HEK293T (cell line): ENCODE measurements at regions not wholly inside any gene's neighbourhood (a gene's known extent, or its start where the extent isn't known, plus 50 kb on each side); places are given as distances from the start of the nearest gene placed in this dataset.
A peak's percentile ranks its signal among the peaks of the same experiment; 100 is the strongest.

Source experiments
- CTCF ChIA-PET: fragments of 350-600 bp; formaldehyde crosslinking; extraction: SDS; loops from one replicate; lab custom pipeline; 2021; ENCODE audit warnings: antibody characterized with exemption, inconsistent platforms; lab: Yijun Ruan, JAX
- POLR2A ChIA-PET: fragments of 350-600 bp; formaldehyde crosslinking; extraction: SDS; loops from one replicate; lab custom pipeline; 2020; ENCODE audit warnings: antibody characterized with exemption, inconsistent platforms; lab: Yijun Ruan, JAX
- DNase-seq: peaks from one replicate; pipeline ENCODE4 v3.0.0; 2012; ENCODE audit warnings: mixed read lengths; ENCODE audit errors: extremely low spot score
- ARNT ChIP-seq: fragments of 450-650 bp; IDR thresholded peaks from 2 replicates; pipeline ENCODE4 v1.6.1; 2017; ENCODE audit warnings: mild to moderate bottlenecking
- BHLHE40 ChIP-seq: fragments of 450-650 bp; IDR thresholded peaks from 2 replicates; pipeline ENCODE4 v1.6.1; 2016; ENCODE audit warnings: mild to moderate bottlenecking, moderate library complexity, borderline replicate concordance
- CTBP1 ChIP-seq: fragments of 450-650 bp; IDR thresholded peaks from 2 replicates; pipeline ENCODE4 v1.6.1; 2016; ENCODE audit warnings: borderline replicate concordance
- ELF4 ChIP-seq: fragments of 450-650 bp; IDR thresholded peaks from 2 replicates; pipeline ENCODE4 v1.6.1; 2017; ENCODE audit warnings: antibody characterized with exemption
- FOXA1 ChIP-seq: fragments of 450-650 bp; IDR thresholded peaks from 2 replicates; pipeline ENCODE4 v1.6.1; 2016; ENCODE audit warnings: mild to moderate bottlenecking
- FOXK2 ChIP-seq: fragments of 450-650 bp; IDR thresholded peaks from 2 replicates; pipeline ENCODE4 v1.6.1; 2016; ENCODE audit warnings: mild to moderate bottlenecking
- FOXM1 ChIP-seq: fragments of 450-650 bp; IDR thresholded peaks from 2 replicates; pipeline ENCODE4 v1.6.1; 2017; ENCODE audit warnings: mild to moderate bottlenecking, borderline replicate concordance
- HDGF ChIP-seq: fragments of 450-650 bp; IDR thresholded peaks from 2 replicates; pipeline ENCODE4 v1.6.1; 2017; ENCODE audit warnings: antibody characterized with exemption, borderline replicate concordance
- L3MBTL2 ChIP-seq: fragments of 450-650 bp; conservative IDR thresholded peaks from 2 replicates; pipeline ENCODE4 v1.6.1; 2016; ENCODE audit warnings: mild to moderate bottlenecking
- LEF1 ChIP-seq: fragments of 450-650 bp; IDR thresholded peaks from 2 replicates; pipeline ENCODE4 v1.6.1; 2017; ENCODE audit warnings: mild to moderate bottlenecking, borderline replicate concordance
- NFRKB ChIP-seq: fragments of 450-650 bp; IDR thresholded peaks from 2 replicates; pipeline ENCODE4 v1.6.1; 2016; ENCODE audit warnings: mild to moderate bottlenecking, moderate library complexity
- PKNOX1 ChIP-seq: fragments of 450-650 bp; IDR thresholded peaks from 2 replicates; pipeline ENCODE4 v1.6.1; 2016
- SP1 ChIP-seq: fragments of 450-650 bp; IDR thresholded peaks from 2 replicates; pipeline ENCODE4 v1.6.1; 2017
- SUZ12 ChIP-seq: fragments of 450-650 bp; IDR thresholded peaks from 2 replicates; pipeline ENCODE4 v1.6.1; 2016; ENCODE audit warnings: mild to moderate bottlenecking
- TARDBP ChIP-seq: fragments of 450-650 bp; IDR thresholded peaks from 2 replicates; pipeline ENCODE4 v1.6.1; 2016
- ZNF384 ChIP-seq: fragments of 450-650 bp; IDR thresholded peaks from 2 replicates; pipeline ENCODE4 v1.6.1; 2016

DNA sequence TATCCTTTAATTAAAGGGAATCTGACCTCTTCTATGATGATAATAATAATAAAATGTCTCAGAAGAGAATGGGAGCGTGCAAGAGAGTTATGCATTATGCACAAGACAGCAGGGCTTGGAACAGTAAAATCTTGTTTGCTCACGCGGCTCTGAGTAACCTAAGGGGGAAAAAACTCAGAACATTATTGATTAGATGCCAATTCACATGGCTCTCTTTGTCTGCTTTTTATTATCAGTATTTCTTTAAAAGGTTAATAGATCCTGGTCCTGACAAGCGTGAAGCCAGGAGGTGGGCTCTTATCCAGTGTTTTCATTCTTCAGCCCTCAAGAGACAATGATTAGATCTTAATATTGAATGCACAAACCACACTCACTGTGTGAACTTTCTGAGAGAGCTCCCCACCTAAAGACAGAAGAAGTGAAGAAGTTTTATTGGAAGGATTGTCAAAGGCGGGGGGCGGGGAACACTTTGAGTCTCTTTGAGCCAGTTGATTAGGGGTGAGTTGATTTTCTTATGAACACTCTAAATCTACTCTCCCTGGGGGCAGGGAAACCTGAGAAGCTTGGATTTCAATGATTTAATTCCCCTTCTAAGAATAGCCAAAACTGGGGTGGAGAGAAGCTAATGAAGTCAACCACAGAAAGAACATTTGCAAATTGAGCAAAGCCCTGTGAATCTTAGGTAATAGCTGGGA, 127.5 kb upstream of the CTAGE1 start:
- CTCF ChIA-PET: interaction anchor here (1.2 kb wide), 1 partner anchor 8 kb away, joined by 3 read pairs; no protein-coding TSS in a partner anchor

DNA sequence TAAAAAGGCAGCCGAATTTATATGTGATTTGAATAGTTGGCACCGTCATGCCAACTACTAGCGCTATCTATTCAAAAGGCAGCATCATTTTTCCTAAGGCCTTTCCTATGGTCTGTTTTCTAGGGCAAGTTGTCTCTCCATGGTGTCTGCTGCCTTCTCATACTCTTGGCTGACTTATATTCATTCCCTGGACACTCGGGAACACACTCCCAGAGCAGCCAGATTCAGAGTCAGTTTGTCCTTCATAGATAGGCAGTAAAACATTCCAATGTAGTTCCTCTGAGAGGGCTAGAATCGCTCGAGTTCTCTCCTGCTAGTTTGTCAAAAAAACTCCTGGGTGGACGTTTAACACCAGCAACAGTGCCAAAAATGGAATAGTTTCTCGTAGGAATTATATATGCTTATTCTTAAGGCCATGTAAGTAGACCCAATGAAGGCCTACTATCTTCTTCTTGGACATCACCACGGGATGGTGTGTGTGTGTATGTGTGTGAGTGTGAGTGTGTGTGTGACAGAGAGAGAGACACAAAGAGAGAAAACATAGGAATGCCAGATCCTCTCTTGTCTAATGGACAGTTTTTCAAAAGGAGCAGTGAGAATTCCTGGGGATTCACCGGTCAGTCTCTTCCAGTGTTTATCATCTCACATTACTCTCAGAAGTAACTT, 129.3 kb upstream of the CTAGE1 start:
- ChIA-PET POLR2A (interaction anchor here (1.0 to 1.6 kb wide), 2 partner anchors 11 to 81 kb away, joined by 4 to 5 read pairs; no protein-coding TSS in a partner anchor), CTCF (no interaction called here)
- TF ChIP-seq FOXM1 (no peak), FOXK2 (no peak), L3MBTL2 (no peak), NFRKB (no peak), SUZ12 (no peak), ZNF384 (no peak), ELF4 (no peak), CTBP1 (no peak), PKNOX1 (no peak), TARDBP (no peak), FOXA1 (no peak), HDGF (no peak), LEF1 (no peak)
- DNase-seq: no peak

More for the DNA sequence above, 127.5 kb upstream of the CTAGE1 start:
- no peak for DNase-seq
- TF ChIP-seq TARDBP: no peak
- TF ChIP-seq SUZ12: no peak
- no peak for TF ChIP-seq LEF1
- no peak for TF ChIP-seq L3MBTL2
- no peak for TF ChIP-seq ELF4
- TF ChIP-seq SP1: no peak
- TF ChIP-seq FOXK2: no peak
- no peak for TF ChIP-seq CTBP1
- no peak for TF ChIP-seq BHLHE40
- POLR2A ChIA-PET: no interaction called here

- TF ChIP-seq LEF1 (no peak), FOXA1 (no peak), CTBP1 (no peak), L3MBTL2 (0 out of 2 replicates have a peak, but pooled peaks have one; percentile 19)
- POLR2A ChIA-PET: interaction anchor here (1.0 to 1.8 kb wide), 6 partner anchors 9 to 200 kb away, joined by 3 to 9 read pairs (median 4); no protein-coding TSS in a partner anchor
- DNase-seq: peak; percentile 39
- CTCF ChIA-PET: no interaction called here
Measured at GRCh38 chr18:22547807-22548561, 130.3 kb upstream of the CTAGE1 start.

DNA sequence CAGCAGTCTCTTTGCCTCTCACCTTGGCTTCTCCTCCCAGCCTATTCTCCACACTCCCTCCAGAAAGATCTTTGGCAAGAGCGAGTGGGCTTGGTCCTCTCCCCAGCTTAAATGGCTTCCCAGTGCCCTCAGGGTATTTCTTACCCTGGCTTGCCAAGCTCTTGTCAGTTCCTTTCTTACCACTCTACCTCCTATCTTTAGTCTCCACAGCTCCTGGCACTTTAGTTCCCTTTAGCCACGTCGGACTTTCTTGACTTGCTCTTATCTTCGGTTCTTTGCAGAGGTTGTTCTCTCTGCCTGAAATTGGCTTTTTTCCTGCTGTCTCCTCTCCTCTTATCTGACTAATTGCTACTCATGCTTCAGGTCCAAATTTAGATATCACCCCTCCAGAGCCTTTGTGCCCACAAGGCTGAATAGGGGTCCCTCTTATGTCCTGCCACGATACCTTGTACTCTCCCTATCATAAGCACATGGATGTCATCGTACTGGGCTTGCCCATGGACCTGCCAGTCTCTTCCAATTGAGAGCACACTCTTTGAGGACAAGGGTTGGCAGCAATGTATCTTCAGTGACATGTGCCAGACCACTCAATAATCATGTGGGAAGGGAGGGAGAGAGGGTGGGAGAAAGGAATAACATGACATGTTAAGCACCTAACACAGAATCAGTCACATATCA, 131.7 kb upstream of the CTAGE1 start:
- POLR2A ChIA-PET: interaction anchor here (1.8 kb wide), 1 partner anchor 57 kb away, joined by 9 read pairs; no protein-coding TSS in a partner anchor
- no peak for DNase-seq
- TF ChIP-seq SUZ12: no peak
- TF ChIP-seq PKNOX1: no peak
- no peak for TF ChIP-seq LEF1
- no peak for TF ChIP-seq ELF4
- no peak for TF ChIP-seq FOXK2
- no peak for TF ChIP-seq FOXM1
- no peak for TF ChIP-seq HDGF
- TF ChIP-seq ZNF384: no peak
- no peak for TF ChIP-seq L3MBTL2
- no peak for TF ChIP-seq ARNT
- TF ChIP-seq CTBP1: no peak
- no peak for TF ChIP-seq BHLHE40
- CTCF ChIA-PET: interaction anchor here (0.6 kb wide), 1 partner anchor 662 kb away, joined by 3 read pairs; no protein-coding TSS in a partner anchor

DNA sequence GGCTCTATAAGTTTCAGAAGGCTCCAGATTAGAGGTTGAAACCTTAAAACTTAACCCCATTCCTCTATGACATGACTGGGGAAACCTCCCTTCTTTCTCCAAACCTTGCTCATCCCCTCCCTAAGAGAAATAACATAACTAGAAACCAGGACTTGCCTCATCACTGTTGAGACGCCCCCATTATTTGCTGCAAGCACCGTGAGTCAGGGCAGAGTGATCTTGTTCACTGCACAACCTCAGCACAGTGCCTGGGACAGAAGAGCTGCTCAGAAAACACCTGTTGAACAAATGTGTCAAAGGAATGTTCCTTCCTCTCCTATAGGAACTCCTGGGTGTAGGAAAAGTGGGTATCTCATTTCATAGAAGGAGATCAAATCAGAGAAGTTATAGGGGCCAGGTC, 132.7 kb upstream of the CTAGE1 start:
- POLR2A ChIA-PET: no interaction called here

GRCh38 chr18:22550861-22551260, 133.1 kb upstream of the CTAGE1 start:
- ChIA-PET CTCF (no interaction called here), POLR2A (no interaction called here)
- no peak for TF ChIP-seq BHLHE40
- TF ChIP-seq FOXA1: no peak
- TF ChIP-seq FOXM1: no peak
- TF ChIP-seq FOXK2: no peak
- no peak for TF ChIP-seq SP1
- no peak for TF ChIP-seq HDGF
- TF ChIP-seq ELF4: no peak
- no peak for TF ChIP-seq PKNOX1
- TF ChIP-seq CTBP1: no peak
- no peak for TF ChIP-seq ZNF384
- TF ChIP-seq LEF1: no peak
- TF ChIP-seq NFRKB: no peak
- no peak for TF ChIP-seq ARNT
- TF ChIP-seq TARDBP: no peak
- no peak for TF ChIP-seq L3MBTL2
- no peak for TF ChIP-seq SUZ12
- no peak for DNase-seq

More for the DNA sequence above, 132.7 kb upstream of the CTAGE1 start:
- no peak for TF ChIP-seq ZNF384
- CTCF ChIA-PET: interaction anchor here (0.6 kb wide), 1 partner anchor 662 kb away, joined by 3 read pairs; no protein-coding TSS in a partner anchor
- no peak for DNase-seq
